GM12892 (cell line): ENCODE measurements at regions not wholly inside any gene's neighbourhood (a gene's known extent, or its start where the extent isn't known, plus 50 kb on each side); places are given as distances from the start of the nearest gene placed in this dataset.
"Not testable (repeated sequence)": the region's sequence is repeated elsewhere in the genome, so short reads cannot be mapped to it uniquely, and the experiment has no call there.

ENCODE experiments used
- DNase-seq: peaks from one replicate; pipeline ENCODE4 v3.0.0; 2011; ENCODE audit not compliant: insufficient read length
- FAIRE-seq: peaks from 2 replicates; lab custom pipeline; 2011; peaks lifted over from hg19 to GRCh38; lab: Jason Lieb, UNC
- POLR2A ChIP-seq: IDR thresholded peaks from 2 replicates; pipeline ENCODE4 v1.6.1; 2011; ENCODE audit warnings: low read depth, low read length, control low read depth
- POLR2AphosphoS5 ChIP-seq: IDR thresholded peaks from 2 replicates; pipeline ENCODE4 v1.6.1; 2011; ENCODE audit warnings: low read depth, low read length, control low read depth
- TAF1 ChIP-seq: IDR thresholded peaks from 2 replicates; pipeline ENCODE4 v1.6.1; 2011; ENCODE audit warnings: low read depth, mild to moderate bottlenecking, control low read depth, low read length, borderline replicate concordance

- peak; percentile 86 for FAIRE-seq
- TF ChIP-seq TAF1 (no peak), POLR2A (no peak), POLR2AphosphoS5 (no peak)
- DNase-seq: peak; percentile 1
Observed at GRCh38 chr11:109697140-109697843, 275.3 kb downstream of the C11orf87 start.

- no peak for DNase-seq
- TF ChIP-seq POLR2AphosphoS5 (no peak), POLR2A (no peak), TAF1 (no peak)
- peak; percentile 44 for FAIRE-seq
Observed at GRCh38 chr11:109698237-109698636, 276.2 kb downstream of the C11orf87 start.

- DNase-seq: no peak
- TF ChIP-seq POLR2A (no peak), TAF1 (no peak), POLR2AphosphoS5 (no peak)
- FAIRE-seq: no peak
Observed at GRCh38 chr11:109704432-109704831, 282.4 kb downstream of the C11orf87 start.

- no peak for DNase-seq
- FAIRE-seq: no peak
- TF ChIP-seq TAF1 (no peak), POLR2A (no peak), POLR2AphosphoS5 (no peak)
Observed at GRCh38 chr11:109706945-109707344, 285.0 kb downstream of the C11orf87 start.

GRCh38 chr11:109707411-109707810, 285.4 kb downstream of the C11orf87 start:
- DNase-seq (no peak), FAIRE-seq (peak; percentile 53)
- TF ChIP-seq POLR2AphosphoS5: no peak
- no peak for TF ChIP-seq TAF1
- no peak for TF ChIP-seq POLR2A

GRCh38 chr11:109708184-109708583, 286.2 kb downstream of the C11orf87 start:
- FAIRE-seq: no peak
- DNase-seq: no peak
- no peak for TF ChIP-seq TAF1
- TF ChIP-seq POLR2AphosphoS5: no peak
- no peak for TF ChIP-seq POLR2A

- FAIRE-seq, DNase-seq: not testable (repeated sequence)
Observed at GRCh38 chr11:109714444-109714843, 292.5 kb downstream of the C11orf87 start.

- DNase-seq, FAIRE-seq: not testable (repeated sequence)
Observed at GRCh38 chr11:109715424-109715823, 293.4 kb downstream of the C11orf87 start.

- DNase-seq (no peak), FAIRE-seq (no peak)
- TF ChIP-seq TAF1: no peak
- TF ChIP-seq POLR2AphosphoS5: no peak
- no peak for TF ChIP-seq POLR2A
Observed at GRCh38 chr11:109726061-109726460, 304.1 kb downstream of the C11orf87 start.

- DNase-seq: no peak
- FAIRE-seq: no peak
- no peak for TF ChIP-seq POLR2AphosphoS5
- TF ChIP-seq POLR2A: no peak
- TF ChIP-seq TAF1: no peak
Observed at GRCh38 chr11:109728056-109728455, 306.1 kb downstream of the C11orf87 start.

GRCh38 chr11:109729761-109730160, 307.8 kb downstream of the C11orf87 start:
- TF ChIP-seq POLR2AphosphoS5 (no peak), POLR2A (no peak), TAF1 (no peak)
- no peak for FAIRE-seq
- DNase-seq: no peak

- FAIRE-seq: no peak
- no peak for DNase-seq
Observed at GRCh38 chr11:109730669-109731068, 308.7 kb downstream of the C11orf87 start.

More at GRCh38 chr11:109730669-109731068, 308.7 kb downstream of the C11orf87 start:
- no peak for TF ChIP-seq TAF1
- TF ChIP-seq POLR2AphosphoS5: no peak
- TF ChIP-seq POLR2A: no peak
